WERI-Rb-1 (cell line): ENCODE measurements at regions not wholly inside any gene's neighbourhood (a gene's known extent, or its start where the extent isn't known, plus 50 kb on each side); places are given as distances from the start of the nearest gene placed in this dataset.

Experiments used
- DNase-seq: peaks from one replicate; pipeline ENCODE4 v3.0.0-alpha.2; 2020
- H3K27ac ChIP-seq: fragments of 250-450 bp; sonication (Bioruptor Pico); 2 replicates; pipeline ENCODE4 v1.5.1; 2020; ENCODE audit warnings: mild to moderate bottlenecking, moderate library complexity
- H3K27me3 ChIP-seq: fragments of 250-450 bp; sonication (Bioruptor Pico); 2 replicates; pipeline ENCODE4 v1.5.1; 2021; ENCODE audit warnings: mild to moderate bottlenecking, low read depth, moderate library complexity; ENCODE audit not compliant: insufficient read depth, severe bottlenecking
- H3K36me3 ChIP-seq: fragments of 250-450 bp; sonication (Bioruptor Pico); 2 replicates; pipeline ENCODE4 v1.5.1; 2020; ENCODE audit warnings: mild to moderate bottlenecking, moderate library complexity
- H3K4me3 ChIP-seq: 2 replicates; pipeline ENCODE4 v1.5.1; 2011; ENCODE audit warnings: low read depth, mild to moderate bottlenecking, control low read depth, low read length
- H3K9me3 ChIP-seq: fragments of 250-450 bp; sonication (Bioruptor Pico); 2 replicates; pipeline ENCODE4 v1.5.1; 2021; ENCODE audit warnings: mild to moderate bottlenecking, moderate library complexity; ENCODE audit not compliant: severe bottlenecking
- TF ChIP-seq, protein P1 (sequence below): IDR thresholded peaks from 2 replicates; pipeline ENCODE4 v1.5.1; 2011; ENCODE audit warnings: low read depth, mild to moderate bottlenecking, control low read depth, inconsistent platforms, low read length

DNA sequence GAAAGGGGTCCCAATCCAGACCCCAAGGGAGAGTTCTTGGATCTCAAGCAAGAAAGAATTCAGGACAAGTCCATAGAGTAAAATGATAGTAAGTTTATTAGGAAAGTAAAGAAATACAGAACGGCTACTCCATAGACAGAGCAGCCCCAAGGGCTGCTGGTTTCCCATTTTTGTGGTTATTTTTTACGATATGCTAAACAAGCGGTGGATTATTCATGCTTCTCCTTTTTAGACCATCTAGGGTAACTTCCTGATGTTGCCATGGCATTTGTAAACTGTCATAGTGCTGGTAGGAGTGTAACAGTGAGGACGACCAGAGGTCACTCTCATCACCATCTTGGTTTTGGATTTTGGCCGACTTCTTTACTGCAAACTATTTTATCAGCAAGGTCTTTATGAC lies 1033.4 kb downstream of the SORCS3 start:
- Histone ChIP-seq H3K9me3 (peaks cover 9% of the 10 kb centered on the region), H3K4me3 (no peak overlapping the region), H3K27me3 (no peaks in the 10 kb centered on the region), H3K27ac (no peak overlapping the region), H3K36me3 (no peaks in the 10 kb centered on the region)
- no peak for DNase-seq
- TF ChIP-seq, protein P1, sequence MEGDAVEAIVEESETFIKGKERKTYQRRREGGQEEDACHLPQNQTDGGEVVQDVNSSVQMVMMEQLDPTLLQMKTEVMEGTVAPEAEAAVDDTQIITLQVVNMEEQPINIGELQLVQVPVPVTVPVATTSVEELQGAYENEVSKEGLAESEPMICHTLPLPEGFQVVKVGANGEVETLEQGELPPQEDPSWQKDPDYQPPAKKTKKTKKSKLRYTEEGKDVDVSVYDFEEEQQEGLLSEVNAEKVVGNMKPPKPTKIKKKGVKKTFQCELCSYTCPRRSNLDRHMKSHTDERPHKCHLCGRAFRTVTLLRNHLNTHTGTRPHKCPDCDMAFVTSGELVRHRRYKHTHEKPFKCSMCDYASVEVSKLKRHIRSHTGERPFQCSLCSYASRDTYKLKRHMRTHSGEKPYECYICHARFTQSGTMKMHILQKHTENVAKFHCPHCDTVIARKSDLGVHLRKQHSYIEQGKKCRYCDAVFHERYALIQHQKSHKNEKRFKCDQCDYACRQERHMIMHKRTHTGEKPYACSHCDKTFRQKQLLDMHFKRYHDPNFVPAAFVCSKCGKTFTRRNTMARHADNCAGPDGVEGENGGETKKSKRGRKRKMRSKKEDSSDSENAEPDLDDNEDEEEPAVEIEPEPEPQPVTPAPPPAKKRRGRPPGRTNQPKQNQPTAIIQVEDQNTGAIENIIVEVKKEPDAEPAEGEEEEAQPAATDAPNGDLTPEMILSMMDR, result no peak

DNA sequence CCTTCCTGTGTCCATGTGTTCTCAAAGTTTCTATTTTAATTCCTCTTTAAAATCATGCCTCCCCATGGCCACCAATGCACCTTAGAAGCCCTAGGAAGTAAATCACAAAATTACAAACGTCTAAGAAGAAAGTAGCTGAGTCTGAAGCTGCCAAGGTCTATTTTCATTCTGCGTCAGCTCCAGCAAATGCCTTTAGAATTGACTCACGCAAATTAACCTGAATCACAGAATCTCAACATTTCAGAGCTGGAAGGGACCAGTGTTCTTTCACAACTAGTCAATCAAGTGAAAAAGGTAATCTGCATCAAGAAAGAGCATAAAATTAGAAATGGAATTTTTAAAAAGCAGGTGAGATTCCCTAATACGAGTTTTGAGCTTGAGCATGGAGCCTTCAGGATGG lies 1017.6 kb downstream of the SORCS3 start:
- TF ChIP-seq, protein P1, result no peak
- no peak overlapping the region for H3K4me3 ChIP-seq
- no peak for DNase-seq
- H3K27ac ChIP-seq, result no peak overlapping the region
- no peaks in the 10 kb centered on the region for H3K9me3 ChIP-seq
- no peaks in the 10 kb centered on the region for H3K27me3 ChIP-seq
- no peaks in the 10 kb centered on the region for H3K36me3 ChIP-seq

DNA sequence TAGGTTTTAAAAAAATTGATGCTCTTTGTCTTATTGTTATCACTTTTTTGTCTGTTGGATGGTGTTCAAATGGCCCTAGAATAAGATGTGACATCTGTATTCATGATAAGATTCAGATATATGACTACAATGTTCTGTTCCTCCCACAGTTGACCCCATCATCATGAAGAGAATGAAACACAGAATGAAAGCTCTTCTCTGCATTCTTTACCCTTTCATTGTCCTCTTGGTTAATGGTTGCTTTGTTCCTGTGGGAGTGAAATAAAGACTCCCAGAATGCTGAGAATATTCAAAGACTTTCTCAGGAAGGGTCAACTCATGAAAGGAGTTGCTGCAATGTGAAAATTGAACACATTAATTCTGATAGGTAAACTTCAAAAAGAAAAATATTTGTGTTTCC lies 1015.8 kb downstream of the SORCS3 start:
- no peak overlapping the region for H3K4me3 ChIP-seq
- no peak overlapping the region for H3K27ac ChIP-seq
- DNase-seq, result no peak
- TF ChIP-seq, protein P1, result no peak
- H3K9me3 ChIP-seq, result no peaks in the 10 kb centered on the region
- no peaks in the 10 kb centered on the region for H3K27me3 ChIP-seq
- no peaks in the 10 kb centered on the region for H3K36me3 ChIP-seq

DNA sequence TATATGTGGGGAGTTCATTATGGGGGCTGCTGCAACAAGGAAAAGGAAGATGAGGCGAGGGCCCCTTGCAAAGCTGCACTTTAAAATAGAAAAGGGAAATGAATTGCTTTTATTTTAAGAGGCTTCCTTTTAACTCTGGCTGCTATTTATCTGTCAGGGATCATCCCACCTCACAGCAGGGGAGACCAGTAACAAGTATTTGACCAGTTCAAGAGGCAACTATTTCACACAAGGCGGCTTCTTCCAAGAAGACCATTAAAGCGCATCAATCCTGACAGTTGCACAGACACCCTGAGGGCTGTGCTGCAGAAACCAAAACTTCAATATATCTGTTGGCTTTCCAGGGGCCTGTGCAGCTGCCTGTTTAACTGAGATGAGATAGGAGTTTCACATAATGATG lies 1009.2 kb downstream of the SORCS3 start:
- H3K36me3 ChIP-seq, result no peaks in the 10 kb centered on the region

DNA sequence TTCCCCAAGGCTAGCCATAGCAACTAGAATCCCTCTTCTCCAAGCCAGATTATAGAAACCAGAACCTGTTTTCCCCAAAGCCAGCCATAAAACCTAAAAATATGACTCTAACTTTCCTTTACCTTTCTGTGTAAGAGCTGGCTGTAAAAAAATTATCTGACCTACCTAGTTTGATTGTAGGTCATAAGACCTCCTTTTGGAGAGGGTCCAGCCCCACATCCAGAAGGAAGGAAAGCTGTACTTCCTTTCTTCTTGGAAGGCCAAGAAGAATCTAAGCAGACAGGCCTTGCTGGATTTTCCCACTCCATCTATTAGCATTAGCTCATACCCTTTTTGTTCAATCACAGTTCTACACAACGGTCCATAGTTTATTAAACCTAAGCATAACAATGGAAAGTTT lies 1006.3 kb downstream of the SORCS3 start:
- TF ChIP-seq, protein P1, result no peak
- Histone ChIP-seq H3K9me3 (no peaks in the 10 kb centered on the region), H3K4me3 (no peak overlapping the region), H3K27me3 (no peaks in the 10 kb centered on the region), H3K36me3 (no peaks in the 10 kb centered on the region), H3K27ac (no peak overlapping the region)
- DNase-seq, result no peak

More for the DNA sequence above, 1009.2 kb downstream of the SORCS3 start:
- no peak for DNase-seq
- Histone ChIP-seq H3K9me3 (no peaks in the 10 kb centered on the region), H3K27ac (no peak overlapping the region), H3K4me3 (no peak overlapping the region), H3K27me3 (no peaks in the 10 kb centered on the region)
- TF ChIP-seq, protein P1, result no peak

DNA sequence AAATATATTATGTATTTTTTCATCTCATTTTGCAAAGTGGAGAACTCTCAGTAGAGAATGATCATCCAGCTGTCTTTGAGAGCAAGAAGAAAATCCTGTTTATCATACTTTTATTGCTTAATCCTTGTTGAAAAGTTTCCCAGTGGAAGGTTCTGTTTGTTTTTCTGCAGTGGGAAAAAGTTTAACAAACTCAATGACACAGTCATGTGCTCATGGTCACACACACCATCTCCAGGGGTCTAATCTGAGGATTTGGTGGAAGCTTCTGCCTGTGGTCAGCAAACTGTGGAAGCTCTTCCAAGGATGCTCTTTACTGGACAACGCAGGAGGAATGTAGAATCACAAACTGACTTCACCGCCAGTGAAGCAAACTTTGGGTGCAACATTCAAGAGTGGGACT lies 1003.9 kb downstream of the SORCS3 start:
- DNase-seq, result no peak
- H3K27ac ChIP-seq, result no peak overlapping the region
- no peak overlapping the region for H3K4me3 ChIP-seq
- no peaks in the 10 kb centered on the region for H3K27me3 ChIP-seq
- no peaks in the 10 kb centered on the region for H3K9me3 ChIP-seq
- TF ChIP-seq, protein P1, result no peak
- no peaks in the 10 kb centered on the region for H3K36me3 ChIP-seq
